Neural cell (in vitro differentiated cells): ENCODE measurements at regions not wholly inside any gene's neighbourhood (a gene's known extent, or its start where the extent isn't known, plus 50 kb on each side); places are given as distances from the start of the nearest gene placed in this dataset.
"Not testable (repeated sequence)": the region's sequence is repeated elsewhere in the genome, so short reads cannot be mapped to it uniquely, and the experiment has no call there.

Experiments used
- H2AFZ ChIP-seq: fragments of 200-600, 300-800 bp; sonication (generic), shearing (Covaris generic); 2 replicates; pipeline ENCODE4 v1.6.0; 2014; ENCODE audit warnings: low read depth, mild to moderate bottlenecking, antibody characterized with exemption, low read length, moderate library complexity
- H3F3A ChIP-seq: fragments of 200-600 bp; shearing (Covaris generic); 2 replicates; pipeline ENCODE4 v1.6.1; 2016; ENCODE audit warnings: mild to moderate bottlenecking, moderate library complexity, mixed read lengths, antibody characterized with exemption, low read length; ENCODE audit not compliant: insufficient read depth, poor library complexity, severe bottlenecking
- H3K27ac ChIP-seq: fragments of 200-600, 300-800 bp; sonication (generic), shearing (Covaris generic); 2 replicates; pipeline ENCODE4 v1.5.1; 2014; ENCODE audit warnings: mild to moderate bottlenecking, low read length, moderate library complexity
- H3K27me3 ChIP-seq: fragments of 300-800, 200-600 bp; sonication (generic), shearing (Covaris generic); 2 replicates; pipeline ENCODE4 v1.6.0; 2014; ENCODE audit warnings: mild to moderate bottlenecking, low read depth, low read length, moderate library complexity; ENCODE audit not compliant: insufficient read depth
- H3K36me3 ChIP-seq: fragments of 300-800, 200-600 bp; sonication (generic), shearing (Covaris generic); 2 replicates; pipeline ENCODE4 v1.5.1; 2014; ENCODE audit warnings: mild to moderate bottlenecking, antibody characterized with exemption, low read length, moderate library complexity; ENCODE audit not compliant: insufficient read depth
- H3K4me2 ChIP-seq: fragments of 300-800, 200-600 bp; sonication (generic), shearing (Covaris generic); 2 replicates; pipeline ENCODE4 v1.6.0; 2014; ENCODE audit warnings: mild to moderate bottlenecking, low read length
- H3K4me3 ChIP-seq: fragments of 300-800, 200-600 bp; sonication (generic), shearing (Covaris generic); 2 replicates; pipeline ENCODE4 v1.5.1; 2014; ENCODE audit warnings: mild to moderate bottlenecking, low read length, moderate library complexity
- H3K79me2 ChIP-seq: fragments of 200-600 bp; shearing (Covaris generic); replicated peaks from 2 replicates; pipeline ENCODE4 v1.6.0; 2014; ENCODE audit warnings: mild to moderate bottlenecking, low read length, moderate library complexity; ENCODE audit not compliant: insufficient read depth
- H3K9ac ChIP-seq: fragments of 300-800, 200-600 bp; sonication (generic), shearing (Covaris generic); 2 replicates; pipeline ENCODE4 v1.6.1; 2016; ENCODE audit warnings: mild to moderate bottlenecking, low read length, mixed read lengths
- H3K9me2 ChIP-seq: fragments of 200-600 bp; shearing (Covaris generic); 2 replicates; pipeline ENCODE4 v1.6.1; 2016; ENCODE audit warnings: mild to moderate bottlenecking, low read length, mixed read lengths; ENCODE audit not compliant: insufficient read depth
- H3K9me3 ChIP-seq: fragments of 200-600, 300-800 bp; sonication (generic), shearing (Covaris generic); 2 replicates; pipeline ENCODE4 v1.6.1; 2016; ENCODE audit warnings: mild to moderate bottlenecking, mixed run types, low read length, moderate library complexity, mixed read lengths
- H4K20me1 ChIP-seq: fragments of 200-600 bp; shearing (Covaris generic); 2 replicates; pipeline ENCODE4 v1.6.1; 2016; ENCODE audit warnings: mild to moderate bottlenecking, mixed run types; ENCODE audit not compliant: insufficient read depth
- CTCF ChIP-seq: fragments of 450-650 bp; IDR thresholded peaks from 2 replicates; pipeline ENCODE4 v1.5.1; 2014; ENCODE audit warnings: antibody characterized with exemption, mild to moderate bottlenecking, moderate library complexity; ENCODE audit not compliant: poor library complexity, severe bottlenecking
- EP300 ChIP-seq: fragments of 450-650 bp; conservative IDR thresholded peaks from 2 replicates; pipeline ENCODE4 v1.6.1; 2014; ENCODE audit warnings: antibody characterized with exemption, mild to moderate bottlenecking, moderate library complexity; ENCODE audit not compliant: poor library complexity, severe bottlenecking
- EZH2 ChIP-seq: fragments of 200-600, 300-800 bp; shearing (Covaris generic), sonication (generic); IDR thresholded peaks from 2 replicates; pipeline ENCODE4 v1.6.1; 2014; ENCODE audit warnings: antibody characterized with exemption, low read length, borderline replicate concordance, mild to moderate bottlenecking; ENCODE audit not compliant: insufficient read depth, poor library complexity, severe bottlenecking
- MXI1 ChIP-seq: fragments of 450-650 bp; conservative IDR thresholded peaks from 2 replicates; pipeline ENCODE4 v1.6.1; 2014; ENCODE audit warnings: antibody characterized with exemption, mild to moderate bottlenecking; ENCODE audit not compliant: poor library complexity, severe bottlenecking
- POLR2AphosphoS5 ChIP-seq: IDR thresholded peaks from 2 replicates; pipeline ENCODE4 v1.6.1; 2012
- RAD21 ChIP-seq: fragments of 450-650 bp; conservative IDR thresholded peaks from 2 replicates; pipeline ENCODE4 v1.6.1; 2014; ENCODE audit warnings: antibody characterized with exemption, mild to moderate bottlenecking, moderate library complexity
- REST ChIP-seq: IDR thresholded peaks from 2 replicates; pipeline ENCODE4 v1.6.1; 2012; ENCODE audit warnings: borderline replicate concordance
- SMC3 ChIP-seq: fragments of 450-650 bp; conservative IDR thresholded peaks from 2 replicates; pipeline ENCODE4 v1.6.1; 2014; ENCODE audit warnings: antibody characterized with exemption, mild to moderate bottlenecking, moderate library complexity; ENCODE audit not compliant: poor library complexity
- TAF1 ChIP-seq: IDR thresholded peaks from 2 replicates; pipeline ENCODE4 v1.6.1; 2012; ENCODE audit warnings: low read depth

GRCh38 chr5:38793099-38793498 lies 52.7 kb upstream of the OSMR start:
- Histone ChIP-seq H3K4me2 (no peak overlapping the region), H2AFZ (no peak overlapping the region), H3K27me3 (no peaks in the 10 kb centered on the region), H3K9me2 (no peaks in the 10 kb centered on the region), H3K4me3 (no peak overlapping the region), H3K27ac (no peak overlapping the region), H3K36me3 (no peaks in the 10 kb centered on the region), H4K20me1 (no peaks in the 10 kb centered on the region), H3K9me3 (no peaks in the 10 kb centered on the region), H3K79me2 (no peaks in the 10 kb centered on the region), H3K9ac (no peak overlapping the region), H3F3A (no peaks in the 10 kb centered on the region)
- TF ChIP-seq EP300 (no peak), EZH2 (no peak), POLR2AphosphoS5 (no peak), REST (no peak), SMC3 (no peak), TAF1 (no peak), RAD21 (no peak), CTCF (no peak), MXI1 (no peak)

GRCh38 chr5:38794037-38794436 lies 51.8 kb upstream of the OSMR start:
- H3K27me3 ChIP-seq = not testable (repeated sequence)

GRCh38 chr5:38794986-38795385 lies 50.8 kb upstream of the OSMR start:
- H3K79me2 ChIP-seq = no peaks in the 10 kb centered on the region
- no peak overlapping the region for H3K4me2 ChIP-seq
- H3K9ac ChIP-seq = no peak overlapping the region
- no peaks in the 10 kb centered on the region for H3K9me2 ChIP-seq
- no peaks in the 10 kb centered on the region for H3K9me3 ChIP-seq
- no peak overlapping the region for H2AFZ ChIP-seq
- no peak overlapping the region for H3K4me3 ChIP-seq
- H3K36me3 ChIP-seq = no peaks in the 10 kb centered on the region
- no peaks in the 10 kb centered on the region for H3K27me3 ChIP-seq
- no peaks in the 10 kb centered on the region for H3F3A ChIP-seq
- H4K20me1 ChIP-seq = no peaks in the 10 kb centered on the region
- no peak overlapping the region for H3K27ac ChIP-seq
- TF ChIP-seq CTCF = no peak
- TF ChIP-seq RAD21 = no peak
- TF ChIP-seq EZH2 = no peak
- no peak for TF ChIP-seq REST
- TF ChIP-seq EP300 = no peak
- TF ChIP-seq MXI1 = no peak
- TF ChIP-seq TAF1 = no peak
- TF ChIP-seq POLR2AphosphoS5 = no peak
- TF ChIP-seq SMC3 = no peak

More at GRCh38 chr5:38794037-38794436, 51.8 kb upstream of the OSMR start:
- H3K4me3 ChIP-seq, H3K9me3 ChIP-seq, H3K36me3 ChIP-seq, H3K9ac ChIP-seq, H3K79me2 ChIP-seq, H3K4me2 ChIP-seq, H2AFZ ChIP-seq, H3K27ac ChIP-seq, H4K20me1 ChIP-seq, H3K9me2 ChIP-seq, H3F3A ChIP-seq: not testable (repeated sequence)
